ENCODE measurements at regions not wholly inside any gene's neighbourhood (a gene's known extent, or its start where the extent isn't known, plus 50 kb on each side); places are given as distances from the start of the nearest gene placed in this dataset.
A peak's percentile ranks its signal among the peaks of the same experiment; 100 is the strongest.

DNA sequence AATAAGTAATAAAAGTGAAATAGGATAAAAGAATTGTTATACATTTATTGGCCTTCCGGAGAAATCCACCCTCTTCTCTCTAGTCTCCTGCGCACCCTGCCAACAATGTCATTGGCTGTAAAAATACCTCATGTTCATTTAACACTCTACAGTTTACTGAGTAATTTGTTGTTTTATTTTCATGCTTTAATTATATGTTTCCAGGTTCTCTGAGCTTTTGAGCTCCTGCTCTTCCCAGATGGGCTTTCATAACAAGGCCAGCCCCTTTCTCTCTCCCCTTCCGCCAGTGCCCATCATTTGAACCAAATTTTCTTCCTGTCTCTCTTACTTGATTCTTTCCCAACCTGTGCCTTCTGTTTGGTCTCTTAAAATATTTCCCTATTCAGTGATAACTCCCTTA is 144.6 kb upstream of the PRSS1 start:
- DNase-seq (ENCODE audit: low read depth) = no peak
- H3K4me3 ChIP-seq (ENCODE audit: low read depth, low read length) = no peak overlapping the region

DNA sequence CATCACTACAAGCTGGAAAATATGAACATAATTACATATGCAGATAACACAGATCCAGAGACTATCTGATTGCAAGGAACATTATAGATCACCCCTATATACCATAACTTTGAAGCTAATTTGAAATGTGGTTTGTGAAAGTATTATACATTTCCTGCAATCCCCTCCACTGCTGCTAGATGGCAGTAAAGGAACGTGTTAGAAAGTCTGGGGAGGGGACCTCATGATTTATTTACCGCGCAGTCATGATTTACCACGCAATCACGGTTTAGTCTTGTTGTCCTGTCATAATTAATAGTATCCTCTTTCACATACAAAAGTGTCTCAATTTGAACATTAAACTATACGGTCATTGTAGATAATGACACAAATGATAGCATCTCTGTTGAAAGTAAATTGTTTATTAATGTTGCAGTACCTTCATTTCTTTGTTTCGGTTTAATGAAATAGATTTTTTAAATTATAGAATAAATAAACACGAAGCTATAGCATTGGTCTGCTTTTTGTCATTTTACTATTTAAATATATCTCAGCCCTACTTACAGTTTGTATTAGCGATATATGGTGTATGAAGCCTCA is 145.3 kb upstream of the PRSS1 start:
- TF ChIP-seq CTCF (IDR thresholded peaks at IDR 0.05; ENCODE audit: insufficient read depth, low read depth, low read length, missing control alignments) = peak; percentile 80

More for the DNA sequence above, 144.6 kb upstream of the PRSS1 start:
- TF ChIP-seq CTCF (IDR thresholded peaks at IDR 0.05; ENCODE audit: insufficient read depth, low read depth, low read length, missing control alignments) = no peak

DNA sequence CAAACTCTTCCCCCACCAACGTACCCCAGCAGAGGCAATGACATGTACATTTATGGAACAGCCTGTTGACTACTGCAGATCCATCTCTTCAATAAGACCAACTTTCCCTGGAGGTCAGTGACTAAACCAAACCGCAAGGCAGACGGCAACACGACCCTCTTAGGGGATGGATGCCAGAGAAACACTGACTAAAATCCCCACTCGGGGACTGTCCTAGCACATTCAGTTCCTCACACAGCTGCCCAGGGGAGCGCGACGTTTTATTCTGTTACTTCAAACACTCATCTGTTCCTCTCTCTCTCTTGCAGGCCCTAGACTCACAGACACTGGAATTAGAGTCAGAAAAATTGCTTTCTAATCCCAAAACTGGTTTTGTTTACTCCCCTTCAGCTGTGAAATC is 146.5 kb upstream of the PRSS1 start:
- no peak overlapping the region for H3K4me3 ChIP-seq (ENCODE audit: low read depth, low read length)
- DNase-seq (ENCODE audit: low read depth) = no peak
- no peak for TF ChIP-seq CTCF (IDR thresholded peaks at IDR 0.05; ENCODE audit: insufficient read depth, low read depth, low read length, missing control alignments)

More for the DNA sequence above, 145.3 kb upstream of the PRSS1 start:
- peak; percentile 61 for DNase-seq (ENCODE audit: low read depth)
- no peak overlapping the region for H3K4me3 ChIP-seq (ENCODE audit: low read depth, low read length)

GRCh38 chr7:142602183-142602582 is 147.1 kb upstream of the PRSS1 start:
- no peak for TF ChIP-seq CTCF (IDR thresholded peaks at IDR 0.05; ENCODE audit: insufficient read depth, low read depth, low read length, missing control alignments)
- no peak overlapping the region for H3K4me3 ChIP-seq (ENCODE audit: low read depth, low read length)
- DNase-seq (ENCODE audit: low read depth) = no peak

DNA sequence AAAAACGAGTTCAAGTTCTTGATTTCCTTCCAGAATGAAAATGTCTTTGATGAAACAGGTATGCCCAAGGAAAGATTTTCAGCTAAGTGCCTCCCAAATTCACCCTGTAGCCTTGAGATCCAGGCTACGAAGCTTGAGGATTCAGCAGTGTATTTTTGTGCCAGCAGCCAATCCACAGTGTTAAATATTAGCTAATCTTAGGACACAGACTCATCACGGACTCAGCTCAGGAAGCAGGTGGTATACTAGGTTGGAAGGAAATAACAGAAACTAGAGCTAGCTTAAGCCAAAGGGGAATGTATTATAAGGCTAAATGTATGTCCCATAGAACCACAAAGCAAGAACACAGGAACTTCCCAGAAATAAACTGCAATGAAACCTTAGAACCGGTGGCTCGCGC is 151.0 kb upstream of the PRSS1 start:
- no peak overlapping the region for H3K4me3 ChIP-seq (ENCODE audit: low read depth, low read length)
- no peak for DNase-seq (ENCODE audit: low read depth)
- TF ChIP-seq CTCF (IDR thresholded peaks at IDR 0.05; ENCODE audit: insufficient read depth, low read depth, low read length, missing control alignments) = no peak

DNA sequence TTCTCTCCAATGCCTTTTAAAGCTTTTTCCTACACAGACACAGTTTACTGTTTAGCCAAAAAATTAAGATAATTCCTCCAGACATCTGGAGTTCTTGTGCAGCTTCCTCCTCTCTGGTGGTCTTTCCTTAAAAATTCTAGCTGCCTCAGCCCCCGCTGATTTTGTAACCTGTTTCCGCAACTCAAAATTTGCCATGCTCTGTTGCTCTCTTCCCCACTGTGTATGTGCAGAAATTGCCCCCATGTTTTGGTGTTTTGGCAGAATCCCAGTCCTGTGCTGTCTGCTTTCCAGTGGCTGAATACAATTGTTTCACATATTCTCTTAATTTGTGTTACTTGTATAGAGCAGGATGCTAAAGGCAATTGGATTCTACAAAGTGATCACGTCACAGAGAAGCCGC is 151.7 kb upstream of the PRSS1 start:
- no peak for DNase-seq (ENCODE audit: low read depth)
- no peak overlapping the region for H3K4me3 ChIP-seq (ENCODE audit: low read depth, low read length)
- no peak for TF ChIP-seq CTCF (IDR thresholded peaks at IDR 0.05; ENCODE audit: insufficient read depth, low read depth, low read length, missing control alignments)

DNA sequence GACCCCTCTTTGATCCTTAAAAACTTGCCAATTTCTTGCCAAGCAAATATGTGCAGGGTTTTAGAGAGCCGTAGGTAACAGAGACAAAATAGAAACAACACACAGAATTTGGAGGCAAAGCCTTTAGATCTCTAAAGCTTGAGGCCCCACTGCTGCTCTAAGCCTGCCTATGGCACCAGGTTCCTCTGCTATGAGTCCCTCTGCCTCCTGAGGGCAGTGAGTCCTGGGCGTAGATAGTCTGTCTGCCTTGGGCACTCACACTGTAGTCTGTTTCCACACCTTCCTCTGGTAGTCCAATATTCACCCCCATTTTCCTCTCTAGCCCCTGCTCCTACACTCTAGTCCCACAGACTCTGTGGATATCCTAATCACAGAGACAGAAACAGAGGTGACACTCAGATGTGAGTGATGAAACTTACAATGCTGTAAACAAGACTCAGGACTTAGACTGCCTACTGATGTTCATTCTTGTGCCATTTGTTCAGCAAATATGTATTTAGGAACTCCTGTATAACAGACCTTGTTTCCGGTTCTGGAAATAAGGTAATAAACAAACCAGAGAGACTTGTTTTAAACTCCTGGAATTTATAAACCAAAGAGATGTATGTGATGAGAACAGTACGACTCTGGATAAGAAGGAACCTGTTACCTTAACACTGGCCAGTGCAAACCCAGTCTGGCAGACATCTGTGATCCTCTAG is 153.3 kb upstream of the PRSS1 start:
- H3K4me3 ChIP-seq (ENCODE audit: low read depth, low read length) = no peak overlapping the region
- no peak for DNase-seq (ENCODE audit: low read depth)
- no peak for TF ChIP-seq CTCF (IDR thresholded peaks at IDR 0.05; ENCODE audit: insufficient read depth, low read depth, low read length, missing control alignments)

Data from GM12865 (cell line).